Activated CD4-positive, alpha-beta T cell treated with anti-CD3 and anti-CD28 coated beads, Interleukin-2, Interleukin-4, amounts not matched to agents 100 ng/mL and 50 ng/mL, durations not matched to agents 16 hours and 8 hours (primary cell): ENCODE measurements at regions not wholly inside any gene's neighbourhood (a gene's known extent, or its start where the extent isn't known, plus 50 kb on each side); places are given as distances from the start of the nearest gene placed in this dataset.
"Not testable (repeated sequence)": the region's sequence is repeated elsewhere in the genome, so short reads cannot be mapped to it uniquely, and the experiment has no call there.

ENCODE experiments used
- DNase-seq: peaks from one replicate; pipeline ENCODE4 v3.0.0-alpha.2; 2020; ENCODE audit warnings: low spot score

- no peak for DNase-seq
These were observed 352.4 kb downstream of the CETN3 start for GRCh38 chr5:90056911-90057705.

- DNase-seq = no peak
These were observed 353.7 kb downstream of the CETN3 start for GRCh38 chr5:90055831-90056328.

- no peak for DNase-seq
These were observed 354.9 kb downstream of the CETN3 start for GRCh38 chr5:90054612-90055011.

- no peak for DNase-seq
These were observed 357.8 kb downstream of the CETN3 start for GRCh38 chr5:90051756-90052155.

- DNase-seq = no peak
These were observed 359.5 kb downstream of the CETN3 start for GRCh38 chr5:90050103-90050502.

DNA sequence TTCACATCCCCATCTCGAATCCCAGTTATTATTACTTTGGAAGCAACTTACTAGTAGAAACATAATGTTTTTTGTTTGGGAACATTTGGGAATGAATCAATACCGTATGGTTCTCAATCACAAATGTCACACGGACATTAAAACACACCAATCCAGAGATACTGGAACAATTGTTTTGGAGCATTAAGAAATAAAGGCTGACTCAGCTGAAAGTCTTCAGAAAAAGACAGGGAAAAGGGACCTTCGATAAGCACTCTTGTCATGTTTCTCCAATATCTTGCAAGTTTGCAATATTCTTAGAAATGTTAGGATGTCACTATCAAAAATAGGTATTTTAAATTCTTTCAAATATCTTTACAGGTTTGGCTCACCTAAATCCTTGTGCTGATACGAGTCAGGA is 362.4 kb downstream of the CETN3 start:
- DNase-seq = no peak

DNA sequence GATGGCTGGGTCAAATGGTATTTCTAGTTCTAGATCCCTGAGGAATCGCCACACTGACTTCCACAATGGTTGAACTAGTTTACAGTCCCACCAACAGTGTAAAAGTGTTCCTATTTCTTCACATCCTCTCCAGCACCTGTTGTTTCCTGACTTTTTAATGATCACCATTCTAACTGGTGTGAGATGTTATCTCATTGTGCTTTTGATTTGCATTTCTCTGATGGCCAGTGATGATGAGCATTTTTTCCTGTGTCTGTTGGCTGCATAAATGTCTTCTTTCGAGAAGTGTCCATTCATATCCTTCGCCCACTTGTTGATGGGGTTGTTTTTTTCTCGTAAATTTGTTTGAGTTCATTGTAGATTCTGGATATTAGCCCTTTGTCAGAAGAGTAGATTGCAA is 369.5 kb downstream of the CETN3 start:
- not testable (repeated sequence) for DNase-seq

DNA sequence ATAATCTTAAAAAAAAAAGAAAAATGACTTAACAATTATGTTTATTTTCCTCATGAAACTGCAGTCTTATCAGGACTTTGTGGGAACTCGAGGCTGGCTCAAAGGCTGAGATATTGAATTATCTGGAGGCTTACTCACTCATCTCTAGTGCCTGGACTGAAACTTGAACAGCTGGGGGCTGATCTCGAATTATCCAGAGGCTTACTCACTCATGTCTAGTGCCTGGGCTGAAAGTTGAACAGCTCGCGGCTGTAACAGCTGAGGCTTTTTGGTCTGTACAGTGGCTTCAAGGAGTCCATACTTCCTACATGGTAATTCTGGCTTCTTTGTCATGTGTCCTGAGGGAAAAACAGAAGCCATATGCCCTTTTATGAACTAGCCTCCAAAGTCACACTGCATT is 371.9 kb downstream of the CETN3 start:
- DNase-seq = no peak

- DNase-seq = no peak
These were observed 386.9 kb downstream of the CETN3 start for GRCh38 chr5:90022711-90023053.

DNA sequence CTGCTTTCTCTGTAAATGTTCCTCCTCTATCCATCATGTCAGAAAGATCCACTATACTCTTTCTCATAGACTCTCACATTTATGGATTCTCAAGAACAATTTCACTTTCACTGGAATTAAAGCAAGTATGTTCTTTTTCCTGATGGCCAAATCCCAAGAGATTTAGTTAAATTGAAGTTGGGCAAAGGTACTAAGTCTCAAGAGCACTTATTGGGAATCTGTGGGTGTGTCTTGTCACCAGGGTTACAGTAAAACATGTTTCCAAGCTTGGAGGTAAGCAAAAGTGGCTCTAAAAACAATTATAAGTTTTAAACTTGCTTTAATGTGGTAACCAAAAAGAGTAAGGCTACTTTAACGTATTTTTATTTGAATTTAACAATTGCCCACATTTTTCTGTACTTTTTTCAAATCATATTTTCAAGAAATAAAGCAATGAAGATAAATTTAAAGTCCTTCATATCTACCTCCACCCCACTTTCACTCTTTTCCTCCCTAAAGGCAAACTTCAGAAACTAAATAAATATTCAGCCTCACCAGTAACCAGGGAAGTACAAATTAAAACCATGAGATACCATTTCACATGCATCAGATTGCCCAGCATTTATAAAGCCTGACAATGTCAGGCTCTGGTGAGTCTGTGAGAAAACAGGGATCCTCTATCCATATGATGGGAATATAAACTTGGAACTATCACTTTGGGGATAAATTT is 387.4 kb downstream of the CETN3 start:
- no peak for DNase-seq

DNA sequence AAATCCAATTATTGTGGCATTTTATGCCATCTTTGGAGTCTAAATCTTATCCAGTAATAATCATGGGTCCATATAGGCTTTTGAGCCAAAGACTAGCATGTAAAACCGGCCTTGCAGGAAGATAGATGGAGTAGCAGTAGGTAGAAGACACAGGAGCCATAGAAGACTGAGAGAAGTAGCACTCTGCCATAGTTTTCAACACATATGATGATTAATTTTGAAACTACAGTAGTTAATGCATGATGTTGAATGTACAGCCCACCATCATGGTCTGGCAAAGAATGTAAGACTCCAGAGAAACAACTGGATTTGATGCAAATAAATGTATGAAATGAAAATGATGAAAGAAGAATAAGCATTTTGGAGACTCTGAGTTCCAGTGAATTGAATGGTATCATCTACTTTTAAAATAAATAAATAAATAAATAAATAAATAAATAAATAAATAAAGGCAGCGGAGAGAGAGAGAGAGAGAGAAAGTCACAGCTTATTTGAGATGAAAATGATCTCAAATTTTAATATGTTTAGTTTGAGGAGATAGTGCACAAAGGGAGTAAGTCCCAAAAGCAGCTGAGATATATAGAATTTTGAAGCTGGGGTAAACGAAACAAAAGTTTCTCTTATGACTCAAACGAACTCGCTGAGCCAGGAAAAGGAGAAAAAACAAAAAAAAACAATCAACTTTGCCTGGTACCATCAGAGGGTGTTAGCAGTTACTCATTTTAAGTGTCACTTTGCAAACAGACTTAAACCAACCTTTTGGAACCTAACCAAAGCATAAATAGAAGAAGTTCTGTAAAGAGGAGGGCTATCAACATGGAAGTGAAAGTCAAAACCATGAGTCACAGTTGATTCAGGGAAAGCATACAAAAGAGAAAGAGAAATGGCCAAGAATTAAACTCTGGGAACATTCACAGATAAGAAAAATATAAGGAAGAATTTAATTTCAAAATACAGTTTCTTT is 388.7 kb downstream of the CETN3 start:
- no peak for DNase-seq

GRCh38 chr5:90017239-90017638 is 392.3 kb downstream of the CETN3 start:
- DNase-seq = no peak

- DNase-seq = no peak
These were observed 394.0 kb downstream of the CETN3 start for GRCh38 chr5:90015584-90016018.

DNA sequence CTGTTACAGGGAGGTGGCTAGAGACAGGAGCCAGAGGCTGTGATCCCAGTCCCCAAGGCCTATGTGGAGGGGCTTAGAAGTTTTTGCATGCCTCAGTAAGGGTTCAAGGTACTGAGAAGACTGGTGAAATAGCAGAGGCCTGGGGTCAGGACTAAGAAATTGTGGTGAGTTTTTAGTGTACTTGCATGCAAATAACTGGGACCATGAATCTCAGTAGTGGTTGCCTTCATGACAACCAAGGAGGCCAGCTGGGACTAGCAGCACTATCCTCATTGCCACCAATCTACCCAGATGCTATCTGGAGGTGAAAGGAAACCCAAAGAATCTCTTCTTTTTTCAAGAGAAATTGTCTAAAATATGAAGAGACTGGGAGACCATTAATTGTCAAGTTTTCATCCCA is 395.1 kb downstream of the CETN3 start:
- no peak for DNase-seq

GRCh38 chr5:90000351-90000750 is 409.2 kb downstream of the CETN3 start:
- no peak for DNase-seq

GRCh38 chr5:89998519-89999305 is 410.8 kb downstream of the CETN3 start:
- DNase-seq = no peak

DNA sequence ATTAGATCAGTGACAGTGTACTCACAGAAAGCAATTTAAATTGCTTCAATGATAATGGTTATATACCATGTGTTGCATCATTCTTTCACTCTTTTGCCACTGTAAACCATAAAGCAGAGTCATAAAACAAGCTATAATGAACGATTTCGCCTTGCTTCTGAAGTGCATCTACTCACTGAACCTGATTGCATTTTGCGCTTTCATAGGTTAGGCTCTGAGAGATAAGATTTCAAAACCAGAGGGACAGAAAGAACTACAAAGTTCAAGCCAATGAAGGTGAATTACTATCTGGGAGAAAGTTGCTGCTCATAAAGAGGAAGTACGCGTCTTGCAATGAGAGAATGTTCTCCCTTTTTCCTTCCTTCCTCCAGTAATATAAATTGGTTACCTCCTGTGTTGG is 412.7 kb downstream of the CETN3 start:
- DNase-seq = no peak

DNA sequence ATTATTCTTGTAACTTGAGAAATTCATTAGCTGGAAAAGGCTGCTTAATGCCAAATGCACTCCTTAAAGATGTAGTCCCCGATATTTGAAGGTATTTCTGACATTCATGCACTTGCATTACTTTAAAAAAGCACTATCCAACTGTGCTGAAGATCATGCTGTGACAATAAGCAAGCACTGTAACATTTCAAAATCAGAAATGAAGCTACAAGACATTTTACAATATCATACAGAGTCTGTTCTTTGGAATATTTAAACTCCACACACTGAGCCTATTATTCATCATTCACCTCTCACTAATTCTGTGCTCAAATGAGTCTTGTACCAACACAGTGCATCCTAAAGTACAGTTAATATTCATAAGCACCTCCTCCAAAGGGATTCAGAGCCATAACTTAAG is 413.2 kb downstream of the CETN3 start:
- DNase-seq = no peak

DNA sequence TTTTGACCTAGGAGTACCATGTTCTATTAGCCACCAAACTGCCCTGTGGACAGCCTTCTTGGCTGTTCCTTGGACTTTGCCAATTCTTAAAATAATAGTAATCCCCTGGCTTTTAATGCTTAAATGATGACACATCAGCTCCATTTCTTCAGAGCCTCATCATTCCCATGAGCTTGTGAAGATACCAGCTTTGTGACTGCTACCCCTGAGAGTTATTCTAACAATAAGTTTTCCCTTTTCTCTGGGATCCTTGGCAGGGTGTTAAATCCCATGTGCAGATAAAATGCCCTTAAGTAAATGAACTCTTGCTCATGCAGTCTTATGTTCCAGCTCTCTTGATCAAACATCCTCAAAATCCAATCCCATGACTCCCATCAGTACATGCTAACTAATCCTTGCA is 415.3 kb downstream of the CETN3 start:
- no peak for DNase-seq

- DNase-seq = no peak
These were observed 417.4 kb downstream of the CETN3 start for GRCh38 chr5:89992201-89992600.

DNA sequence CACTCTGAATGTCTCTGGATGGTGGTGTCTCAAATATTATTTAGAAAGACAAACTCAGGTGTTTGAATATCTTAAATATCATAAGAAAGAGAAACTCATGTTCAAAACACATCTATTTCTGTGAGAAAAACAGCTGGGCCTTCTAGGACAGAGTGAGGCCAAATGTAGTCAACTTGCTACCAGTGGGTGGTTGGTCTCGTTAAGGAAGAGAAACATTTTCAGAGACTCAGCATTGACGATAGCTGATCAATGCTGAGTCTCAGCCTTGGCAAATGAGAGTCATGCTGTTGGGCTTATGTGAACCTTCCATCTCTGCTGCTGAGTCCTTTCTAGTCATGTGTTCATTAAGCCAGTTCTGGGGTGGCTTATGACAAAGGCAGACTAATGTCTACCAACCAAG is 418.0 kb downstream of the CETN3 start:
- no peak for DNase-seq

- no peak for DNase-seq
These were observed 419.8 kb downstream of the CETN3 start for GRCh38 chr5:89989776-89990175.
